Astrocyte of the cerebellum (primary cell): ENCODE measurements at regions not wholly inside any gene's neighbourhood (a gene's known extent, or its start where the extent isn't known, plus 50 kb on each side); places are given as distances from the start of the nearest gene placed in this dataset.

Experiments
- DNase-seq: peaks from one replicate; pipeline ENCODE4 v3.0.0-alpha.2; 2011; ENCODE audit warnings: low read depth
- H3K4me3 ChIP-seq: 2 replicates; pipeline ENCODE4 v1.5.1; 2011; ENCODE audit warnings: mild to moderate bottlenecking, low read depth, low read length, moderate library complexity
- CTCF ChIP-seq: IDR thresholded peaks from 2 replicates; pipeline ENCODE4 v1.5.1; 2012; ENCODE audit warnings: low read length, low read depth, moderate library complexity, mild to moderate bottlenecking; ENCODE audit errors: missing control alignments
- in situ Hi-C: cut with HindIII; loops from 2 replicates; pipeline ENCODE4 v1.10.0; 2017; ENCODE audit warnings: low sequenced_read_pairs

GRCh38 chr2:228731517-228731916, 539.6 kb downstream of the PID1 start:
- no peak overlapping the region for H3K4me3 ChIP-seq
- TF ChIP-seq CTCF: no peak
- in situ Hi-C loops: no loop called here
- peak; percentile 91 for DNase-seq

GRCh38 chr2:228728961-228729360, 542.1 kb downstream of the PID1 start:
- no peak for TF ChIP-seq CTCF
- no peak for DNase-seq
- no peak overlapping the region for H3K4me3 ChIP-seq
- in situ Hi-C loops: no loop called here

- in situ Hi-C loops: no loop called here
- H3K4me3 ChIP-seq: no peak overlapping the region
- no peak for DNase-seq
- TF ChIP-seq CTCF: no peak
Observed at GRCh38 chr2:228725031-228725430, 543.5 kb upstream of the SPHKAP start.

- no peak for TF ChIP-seq CTCF
- in situ Hi-C loops: no loop called here
Observed at GRCh38 chr2:228723599-228723998, 542.1 kb upstream of the SPHKAP start.

GRCh38 chr2:228722311-228722710, 540.8 kb upstream of the SPHKAP start:
- in situ Hi-C loops: no loop called here
- DNase-seq: no peak
- no peak for TF ChIP-seq CTCF
- H3K4me3 ChIP-seq: no peak overlapping the region

More at GRCh38 chr2:228723599-228723998, 542.1 kb upstream of the SPHKAP start:
- no peak overlapping the region for H3K4me3 ChIP-seq
- DNase-seq: no peak

GRCh38 chr2:228720895-228721294, 539.4 kb upstream of the SPHKAP start:
- in situ Hi-C loops: no loop called here
- no peak for DNase-seq
- TF ChIP-seq CTCF: no peak
- no peak overlapping the region for H3K4me3 ChIP-seq
